ENCODE measurements at regions not wholly inside any gene's neighbourhood (a gene's known extent, or its start where the extent isn't known, plus 50 kb on each side); places are given as distances from the start of the nearest gene placed in this dataset.

DNA sequence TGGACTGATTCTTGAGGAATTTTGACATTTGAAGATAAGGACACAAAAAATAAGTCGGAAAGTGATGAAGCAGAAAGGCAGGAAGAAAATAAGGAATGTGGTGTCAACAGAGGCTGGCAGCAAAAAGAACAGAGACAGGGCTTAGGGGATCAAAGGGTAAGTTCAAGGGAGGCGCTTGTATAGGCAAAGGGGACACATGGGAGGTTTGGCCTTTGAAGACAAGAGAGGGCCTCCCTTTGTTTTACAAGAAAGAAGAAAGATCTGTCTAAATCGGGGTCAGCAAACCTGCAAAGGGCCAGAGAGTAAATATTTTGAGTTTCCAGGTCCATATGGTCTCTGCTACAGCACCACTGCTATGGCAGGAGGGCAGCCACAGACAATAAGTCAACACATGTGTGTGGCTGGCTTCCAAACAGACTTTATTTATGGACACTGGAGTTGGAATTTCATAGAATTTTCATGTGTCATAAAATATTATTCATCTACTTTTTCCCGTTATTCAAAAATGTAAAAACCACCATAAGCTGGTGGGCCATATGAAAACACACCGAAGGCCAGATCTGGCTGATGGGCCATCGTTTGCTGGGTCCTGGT, 112.0 kb upstream of the FBXL7 start:
- TF ChIP-seq, protein P1, sequence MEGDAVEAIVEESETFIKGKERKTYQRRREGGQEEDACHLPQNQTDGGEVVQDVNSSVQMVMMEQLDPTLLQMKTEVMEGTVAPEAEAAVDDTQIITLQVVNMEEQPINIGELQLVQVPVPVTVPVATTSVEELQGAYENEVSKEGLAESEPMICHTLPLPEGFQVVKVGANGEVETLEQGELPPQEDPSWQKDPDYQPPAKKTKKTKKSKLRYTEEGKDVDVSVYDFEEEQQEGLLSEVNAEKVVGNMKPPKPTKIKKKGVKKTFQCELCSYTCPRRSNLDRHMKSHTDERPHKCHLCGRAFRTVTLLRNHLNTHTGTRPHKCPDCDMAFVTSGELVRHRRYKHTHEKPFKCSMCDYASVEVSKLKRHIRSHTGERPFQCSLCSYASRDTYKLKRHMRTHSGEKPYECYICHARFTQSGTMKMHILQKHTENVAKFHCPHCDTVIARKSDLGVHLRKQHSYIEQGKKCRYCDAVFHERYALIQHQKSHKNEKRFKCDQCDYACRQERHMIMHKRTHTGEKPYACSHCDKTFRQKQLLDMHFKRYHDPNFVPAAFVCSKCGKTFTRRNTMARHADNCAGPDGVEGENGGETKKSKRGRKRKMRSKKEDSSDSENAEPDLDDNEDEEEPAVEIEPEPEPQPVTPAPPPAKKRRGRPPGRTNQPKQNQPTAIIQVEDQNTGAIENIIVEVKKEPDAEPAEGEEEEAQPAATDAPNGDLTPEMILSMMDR (IDR thresholded peaks at IDR 0.05), result no peak
- TF ChIP-seq POLR2A (IDR thresholded peaks at IDR 0.05), result no peak
